Muscle of arm (tissue), 1 donor: ENCODE measurements at regions not wholly inside any gene's neighbourhood (a gene's known extent, or its start where the extent isn't known, plus 50 kb on each side); places are given as distances from the start of the nearest gene placed in this dataset.

Experiments
- DNase-seq: peaks from one replicate; pipeline ENCODE4 v3.0.0-alpha.2; 2013

DNA sequence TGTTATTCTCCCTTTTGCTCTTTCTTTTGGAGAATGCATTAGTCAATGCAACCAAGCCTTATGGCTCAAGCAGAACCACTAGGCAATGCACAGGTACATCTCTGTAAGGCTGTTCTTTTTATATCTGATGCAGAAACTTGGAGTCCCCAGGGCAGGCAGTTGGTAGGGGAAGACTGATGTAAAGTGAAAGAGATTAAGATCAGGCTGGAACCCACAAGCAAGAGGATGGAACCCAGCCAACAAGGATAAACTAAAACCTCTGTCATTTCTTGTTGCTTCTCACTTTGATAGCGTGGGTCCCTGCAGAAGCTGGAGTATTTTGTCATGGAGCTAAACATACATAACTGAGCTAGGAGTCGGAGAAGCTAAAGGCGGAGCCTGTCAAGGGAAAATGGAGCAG, 142.9 kb downstream of the GPAM start:
- DNase-seq: no peak

DNA sequence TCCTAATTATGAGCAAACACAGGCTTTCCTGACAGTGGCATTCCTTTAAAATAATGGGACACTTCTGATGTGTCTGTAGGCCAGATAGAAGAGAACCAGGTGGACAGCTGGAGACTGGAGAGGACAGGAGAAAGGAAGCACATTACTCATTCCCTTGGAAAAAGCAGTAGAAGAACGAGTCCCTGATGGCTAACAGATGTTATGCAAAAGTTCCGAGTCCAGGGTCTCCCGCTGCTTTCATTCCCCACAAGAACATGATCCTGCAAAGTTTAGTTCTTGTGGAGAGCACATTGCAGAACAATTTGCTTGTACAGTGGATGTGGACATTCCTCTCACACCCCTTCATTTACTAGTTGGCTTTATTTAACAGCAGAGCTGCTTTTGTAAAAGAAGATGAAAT, 137.6 kb downstream of the GPAM start:
- peak; percentile 28 for DNase-seq

DNA sequence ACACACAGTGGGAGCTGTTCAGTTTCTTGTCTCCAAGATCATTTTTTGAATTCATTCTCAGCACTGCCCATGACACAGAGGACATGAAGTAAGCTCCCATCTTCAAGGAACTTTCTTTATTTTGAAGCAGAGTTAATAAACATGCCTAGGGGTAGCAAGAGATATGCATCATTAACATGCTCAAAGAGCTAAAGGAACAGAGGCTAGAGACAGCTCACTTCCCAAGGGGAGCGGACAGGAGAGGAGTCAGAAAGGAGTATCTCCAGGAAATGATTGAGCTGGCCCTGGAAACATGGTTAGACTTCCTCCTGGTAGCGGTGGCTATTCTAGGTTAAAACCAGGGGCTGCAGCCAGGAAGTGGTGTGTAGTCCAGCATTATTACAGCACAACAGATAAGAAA, 135.9 kb downstream of the GPAM start:
- no peak for DNase-seq

DNA sequence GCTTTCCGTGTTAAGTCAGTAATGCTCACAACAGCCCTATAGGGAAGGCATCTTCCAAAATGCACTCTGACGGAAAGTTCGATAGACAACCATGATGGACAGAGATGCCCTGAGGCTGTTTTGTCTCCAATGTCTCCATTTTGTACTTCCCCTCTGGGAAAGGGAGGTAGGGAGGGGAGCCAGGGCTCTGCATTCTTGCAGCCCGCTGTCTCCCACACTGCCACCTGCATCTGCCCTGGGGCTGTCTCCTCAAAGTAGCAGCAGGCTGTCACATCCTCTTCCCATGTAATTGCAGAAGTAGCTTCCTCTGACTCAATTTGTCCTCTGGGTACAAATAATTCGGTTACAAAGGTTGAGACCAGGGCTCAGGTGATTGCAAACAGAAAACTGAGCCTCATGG, 131.4 kb downstream of the GPAM start:
- no peak for DNase-seq

DNA sequence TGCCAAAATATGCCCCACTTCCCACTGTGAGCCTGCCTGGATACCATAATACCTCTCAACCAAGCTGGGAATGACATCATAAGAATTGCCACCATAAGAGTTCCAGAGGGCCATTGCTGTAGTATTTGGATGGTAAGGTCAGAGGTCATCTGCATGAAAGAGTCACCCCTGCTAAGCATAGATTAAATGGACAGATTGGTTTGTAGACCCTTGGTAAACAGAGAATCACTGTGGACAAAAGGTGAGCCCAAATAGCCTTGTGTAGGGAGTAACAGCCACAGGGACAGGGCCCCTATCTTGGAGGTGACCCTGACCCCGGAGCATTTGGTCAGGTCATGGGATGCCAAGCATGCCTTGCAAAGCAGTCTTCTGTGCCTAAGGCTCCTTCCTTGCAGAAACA, 129.7 kb downstream of the GPAM start:
- no peak for DNase-seq

DNA sequence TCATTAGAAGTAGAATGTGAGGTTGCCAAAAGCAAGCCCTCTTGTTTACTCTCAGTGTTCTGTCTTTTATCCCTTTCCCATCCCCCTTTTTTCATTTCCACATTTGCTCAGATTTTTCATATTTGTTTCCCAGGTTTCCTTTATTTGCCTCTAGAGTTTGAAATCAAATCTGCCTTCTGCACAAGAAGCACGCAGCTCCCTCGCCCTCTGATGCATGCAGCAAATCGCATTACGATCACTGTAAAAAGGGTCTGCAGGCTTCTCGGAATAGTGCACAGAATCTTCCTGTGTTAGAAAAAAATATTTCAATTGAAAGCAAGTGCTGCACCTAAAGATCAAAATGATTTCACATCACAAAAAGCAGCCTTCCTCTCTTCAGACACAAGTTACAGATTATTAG, 129.0 kb downstream of the GPAM start:
- no peak for DNase-seq

DNA sequence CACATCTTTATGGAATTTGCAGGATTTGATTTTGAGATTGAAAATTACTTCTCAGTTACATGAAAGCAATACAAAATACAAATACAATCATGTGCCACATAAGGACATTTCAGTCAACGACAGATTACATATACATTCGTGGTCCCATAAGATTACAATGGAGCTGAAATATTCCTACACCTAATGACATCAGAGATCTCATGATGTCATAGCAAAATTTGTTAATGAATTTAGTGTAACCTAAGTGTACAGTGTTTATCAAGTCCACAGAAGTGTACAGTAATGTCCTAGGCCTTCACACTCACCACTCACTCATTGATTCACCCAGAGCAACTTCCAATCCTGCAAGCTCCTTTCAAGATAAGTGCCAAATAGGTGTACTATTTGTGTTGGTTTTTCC, 126.5 kb downstream of the GPAM start:
- no peak for DNase-seq

DNA sequence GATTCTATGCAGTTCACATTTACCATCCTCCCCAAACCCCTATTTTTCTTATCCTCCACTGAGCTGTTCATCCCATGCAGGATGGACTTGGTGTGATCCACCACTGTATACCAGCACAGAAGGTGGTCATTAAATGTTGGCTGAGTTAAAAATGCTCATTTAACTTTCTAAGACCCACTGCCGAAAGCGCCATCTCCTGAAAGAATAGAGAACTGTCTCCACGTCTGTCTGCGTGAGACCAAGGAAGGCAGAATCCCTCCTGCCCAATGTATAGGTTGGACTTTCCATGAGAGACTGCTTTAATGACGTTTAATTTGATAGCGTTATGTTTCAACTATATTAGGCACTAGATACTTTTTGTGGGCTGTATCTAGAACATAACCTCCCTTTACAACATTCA, 124.3 kb downstream of the GPAM start:
- DNase-seq: no peak

DNA sequence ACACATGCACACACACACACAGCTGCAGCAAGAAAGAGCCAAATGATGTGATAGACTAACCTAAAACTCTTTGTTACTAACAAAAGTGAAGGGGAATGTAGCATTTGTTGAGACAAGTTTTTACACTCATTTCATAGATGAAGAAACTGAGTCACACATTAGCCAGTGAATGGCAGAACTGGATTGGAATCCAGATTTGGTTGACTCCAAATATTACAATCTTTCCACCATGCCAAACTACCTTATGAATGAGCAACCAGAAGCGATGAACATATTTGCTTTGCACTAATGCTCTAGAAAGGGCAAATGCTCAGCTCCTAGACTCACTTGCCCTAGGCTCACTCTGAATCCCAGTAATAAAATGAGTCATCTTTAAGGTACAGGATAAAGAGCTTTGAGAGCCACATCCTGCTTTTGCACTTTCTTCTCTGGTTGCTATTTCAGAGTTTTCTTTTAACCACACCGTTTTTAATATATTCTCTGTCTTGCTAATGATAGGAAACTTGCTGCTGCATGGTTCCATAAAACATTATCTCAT, 111.9 kb downstream of the GPAM start:
- no peak for DNase-seq

DNA sequence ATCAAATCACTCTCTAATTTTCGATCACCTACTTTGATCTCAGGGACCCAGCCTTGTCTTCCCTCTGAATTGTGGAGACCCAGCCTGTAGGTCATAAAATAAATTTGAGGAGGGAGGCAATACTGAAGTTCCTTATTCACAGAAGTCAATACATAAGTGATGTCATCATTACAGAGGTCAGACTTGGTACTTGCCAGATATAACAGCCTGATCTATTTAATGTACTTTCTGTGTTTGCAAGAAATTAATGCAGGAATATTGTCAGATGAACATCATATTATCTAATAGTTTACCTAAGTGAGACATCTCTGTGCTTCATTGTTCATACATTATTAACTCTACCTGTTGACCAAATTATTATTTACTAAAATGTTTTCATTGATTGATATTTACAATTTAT, 105.6 kb downstream of the GPAM start:
- no peak for DNase-seq

DNA sequence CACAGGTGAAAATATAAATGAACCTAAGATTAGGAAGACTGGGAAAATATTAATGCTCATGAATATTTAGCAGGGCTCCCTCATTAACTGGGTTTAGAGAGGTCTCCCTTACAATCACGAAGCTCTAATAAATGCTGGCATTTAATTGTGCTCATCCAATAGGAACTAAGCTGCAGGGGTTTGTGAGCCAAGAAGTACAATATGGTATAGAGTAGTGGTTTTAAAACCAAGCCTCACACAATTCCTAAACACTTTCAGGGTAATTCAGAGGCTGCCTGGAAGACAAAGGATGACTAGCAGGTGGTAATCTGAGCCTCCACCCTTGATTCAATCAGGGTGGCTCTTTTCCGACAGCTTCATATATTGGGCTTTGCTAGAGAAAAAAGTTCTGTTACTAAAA, 103.3 kb downstream of the GPAM start:
- DNase-seq: no peak

DNA sequence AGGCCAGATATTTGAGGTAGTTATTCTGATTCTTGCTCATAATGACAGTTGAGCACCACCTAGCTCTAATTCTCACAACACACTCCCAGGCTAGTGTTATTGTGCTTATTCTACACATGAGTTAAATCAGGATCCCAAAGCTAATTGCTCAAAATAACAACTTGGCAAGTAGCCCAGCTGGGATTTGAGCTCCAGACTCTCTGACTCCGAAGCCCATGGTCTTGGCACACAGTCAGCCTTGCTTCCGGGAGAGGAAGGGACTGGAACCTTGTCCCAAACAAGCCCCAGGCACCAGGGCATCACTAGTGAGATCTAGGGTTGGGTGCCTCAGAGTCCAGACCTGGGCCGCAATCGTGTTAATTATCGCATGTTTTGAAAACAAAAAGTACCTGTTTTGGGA, 101.4 kb downstream of the GPAM start:
- DNase-seq: peak; percentile 31

DNA sequence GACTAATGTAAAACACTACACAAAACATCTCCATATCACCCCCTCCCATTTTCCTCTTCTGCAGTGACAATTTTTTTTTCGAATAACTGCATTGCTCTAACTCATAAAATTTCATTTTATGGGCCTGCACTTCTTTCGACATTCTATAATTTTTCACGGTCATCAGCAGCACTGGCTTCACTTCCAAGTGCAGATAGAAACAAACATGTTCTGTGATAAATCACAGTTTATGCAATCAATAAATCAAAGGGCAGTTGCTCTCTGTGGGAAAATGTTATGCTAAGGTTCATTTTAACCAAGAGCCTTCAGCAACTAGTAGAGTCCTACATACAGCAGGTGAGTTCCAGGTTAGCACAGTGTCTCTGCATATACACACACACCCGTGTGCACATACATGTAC, 100.1 kb downstream of the GPAM start:
- DNase-seq: no peak

DNA sequence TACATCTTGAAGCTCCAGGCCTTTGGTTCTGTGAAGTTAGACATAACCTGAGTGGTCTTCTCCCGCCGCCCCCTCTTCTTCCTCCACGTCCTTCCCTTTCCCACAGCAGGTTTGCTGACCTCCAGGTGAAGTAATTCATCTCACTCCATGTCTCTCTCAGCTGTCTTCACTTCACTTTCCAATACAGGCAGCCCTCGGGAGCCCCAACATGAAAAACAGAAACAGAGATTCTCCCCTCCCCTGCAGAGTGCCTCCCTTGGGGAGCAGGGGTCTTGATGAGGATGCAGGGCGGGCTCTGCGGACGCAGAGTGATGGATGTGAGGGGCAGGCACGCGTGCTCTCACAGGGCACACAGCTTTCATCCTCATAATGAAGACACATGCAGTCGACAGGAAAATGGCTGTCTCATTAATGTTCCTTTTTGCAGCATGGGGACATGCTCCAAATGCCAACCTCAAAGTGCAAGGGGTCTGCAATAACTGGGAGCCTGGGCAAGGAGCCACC, 95.6 kb downstream of the GPAM start:
- DNase-seq: no peak

DNA sequence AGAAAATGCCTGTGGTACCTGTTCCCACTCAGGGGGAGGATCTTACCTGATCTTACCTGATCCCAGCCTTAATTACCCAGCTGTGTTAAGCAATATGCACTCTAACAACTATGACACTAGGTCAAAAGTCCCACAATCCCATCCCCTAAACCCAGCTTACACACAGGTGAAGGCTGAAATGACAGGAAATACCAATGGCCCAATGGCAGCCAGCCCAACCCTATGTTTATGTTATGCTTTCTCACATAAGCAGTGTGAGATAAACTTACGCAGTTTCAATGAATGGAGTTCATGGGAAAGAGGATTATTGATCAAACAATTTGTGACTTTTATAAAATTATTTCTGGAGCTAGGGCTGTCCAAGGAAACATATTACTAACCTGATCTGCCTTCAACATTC, 91.9 kb downstream of the GPAM start:
- DNase-seq: no peak

DNA sequence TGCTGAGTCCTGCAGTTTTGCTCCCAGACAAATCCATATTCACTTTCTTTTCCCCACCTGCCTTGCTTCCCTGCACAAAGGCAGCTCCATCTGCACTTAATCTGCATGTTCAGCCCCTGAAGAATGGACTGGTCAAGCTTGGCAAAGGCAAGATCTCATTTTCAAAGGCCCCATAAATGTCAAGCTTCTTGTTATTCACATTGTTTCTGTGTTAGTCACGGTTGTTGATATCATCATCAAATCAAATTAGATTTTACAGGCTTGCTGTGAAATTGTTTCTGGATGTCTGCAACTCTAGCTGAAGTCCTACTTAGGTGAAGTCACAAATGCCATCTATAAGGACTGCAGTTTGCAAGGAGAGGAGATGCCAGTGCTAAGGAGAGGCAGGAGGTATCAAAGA, 91.0 kb downstream of the GPAM start:
- no peak for DNase-seq

DNA sequence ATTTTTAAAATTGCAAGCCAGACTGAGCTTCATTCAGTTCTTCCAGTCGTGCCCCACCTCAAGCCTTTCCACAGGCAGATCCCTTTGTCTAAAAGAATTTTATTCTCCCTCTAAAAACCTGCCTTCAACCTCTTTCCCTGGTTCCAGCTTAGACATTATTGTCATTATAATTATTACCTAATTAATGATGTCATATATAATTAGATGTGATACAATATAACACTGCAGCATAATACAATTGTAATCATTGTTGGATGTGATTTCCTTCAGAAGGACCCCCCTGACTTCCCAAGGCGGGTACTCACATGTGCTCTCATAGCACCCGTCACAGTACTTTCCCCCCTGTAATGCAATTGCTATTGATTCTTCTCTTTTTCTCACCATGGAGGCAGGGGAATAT, 88.6 kb downstream of the GPAM start:
- no peak for DNase-seq

DNA sequence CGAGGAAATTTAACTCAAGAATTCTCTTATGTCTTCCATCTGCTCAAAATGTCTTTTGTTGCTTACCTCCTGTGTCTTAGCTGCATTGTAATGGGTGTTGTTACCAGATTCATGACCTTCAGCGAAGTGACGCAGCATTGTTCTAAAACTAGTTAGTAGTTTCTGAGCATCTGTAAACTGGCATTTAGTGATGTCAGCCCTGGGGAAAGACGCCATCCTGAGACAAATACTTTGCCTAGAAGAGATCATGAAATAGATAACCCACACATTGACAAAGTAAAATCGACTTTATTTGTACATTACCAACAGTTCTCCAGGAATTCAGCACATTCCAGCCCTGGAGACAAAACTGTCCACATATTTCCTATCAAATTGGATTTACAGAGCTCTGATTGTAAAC, 87.8 kb downstream of the GPAM start:
- DNase-seq: no peak

DNA sequence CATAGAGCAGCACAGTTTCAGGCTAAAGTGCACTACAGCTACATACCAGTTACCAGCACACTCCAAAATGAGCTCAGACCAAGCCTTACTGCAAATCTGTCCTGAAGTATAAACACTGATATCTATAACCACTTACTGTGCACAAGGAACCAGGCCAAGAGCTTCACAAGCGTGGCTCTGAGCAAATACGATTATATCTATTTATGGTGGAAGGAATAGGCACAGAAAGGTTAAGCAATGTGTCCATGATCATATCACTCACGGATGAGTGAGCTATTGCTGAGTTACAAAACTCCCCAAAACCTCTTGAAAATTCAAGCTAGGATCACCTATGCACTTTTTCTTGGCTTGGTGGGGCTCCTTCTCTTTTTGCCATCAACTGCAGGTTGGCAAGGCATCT, 84.9 kb downstream of the GPAM start:
- DNase-seq: no peak
